Mucosa of gallbladder (tissue), 1 donor: ENCODE measurements at regions not wholly inside any gene's neighbourhood (a gene's known extent, or its start where the extent isn't known, plus 50 kb on each side); places are given as distances from the start of the nearest gene placed in this dataset.

ENCODE experiments used
- DNase-seq: peaks from one replicate; pipeline ENCODE4 v3.0.0-alpha.2; 2020; ENCODE audit warnings: low spot score
- donor health status: DM: no; HTN: no; CAD: no.

DNA sequence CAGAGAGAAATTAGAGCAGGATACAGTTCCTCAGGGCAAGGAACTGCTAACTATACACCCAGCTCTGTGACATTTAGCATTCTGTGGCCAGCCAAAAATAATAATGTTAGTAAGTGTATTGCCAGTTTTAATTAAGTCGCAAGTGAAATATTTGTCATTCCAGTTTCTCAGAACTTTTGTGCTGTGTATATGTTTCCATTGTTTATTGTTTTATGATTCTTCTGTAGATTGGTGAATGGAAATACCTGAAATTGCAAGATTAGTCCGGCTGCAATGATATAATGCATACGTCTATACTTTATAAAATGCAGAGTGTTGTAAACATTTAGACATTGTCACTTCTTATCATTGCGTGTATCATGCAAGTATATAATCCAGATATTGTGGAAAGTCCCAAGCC, 351.3 kb upstream of the GRM7 start:
- no peak for DNase-seq

DNA sequence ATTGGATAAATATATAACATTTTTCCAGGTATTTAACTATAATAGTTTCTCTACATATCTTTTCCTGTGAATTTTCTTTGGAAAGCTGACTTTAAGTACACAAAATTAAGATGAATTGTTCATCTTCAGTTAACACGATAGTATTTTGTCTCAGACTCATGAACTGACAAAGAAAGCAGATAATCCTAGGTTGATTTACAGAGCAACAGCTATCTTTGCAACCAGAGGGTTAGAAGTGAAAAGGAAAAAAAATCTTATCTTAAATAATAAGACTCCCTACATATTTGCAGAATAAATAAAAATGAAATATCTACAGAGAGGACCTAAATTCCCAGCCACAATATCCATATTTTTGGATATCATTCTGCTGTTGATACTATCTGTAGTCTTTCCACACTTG, 350.2 kb upstream of the GRM7 start:
- DNase-seq = no peak

DNA sequence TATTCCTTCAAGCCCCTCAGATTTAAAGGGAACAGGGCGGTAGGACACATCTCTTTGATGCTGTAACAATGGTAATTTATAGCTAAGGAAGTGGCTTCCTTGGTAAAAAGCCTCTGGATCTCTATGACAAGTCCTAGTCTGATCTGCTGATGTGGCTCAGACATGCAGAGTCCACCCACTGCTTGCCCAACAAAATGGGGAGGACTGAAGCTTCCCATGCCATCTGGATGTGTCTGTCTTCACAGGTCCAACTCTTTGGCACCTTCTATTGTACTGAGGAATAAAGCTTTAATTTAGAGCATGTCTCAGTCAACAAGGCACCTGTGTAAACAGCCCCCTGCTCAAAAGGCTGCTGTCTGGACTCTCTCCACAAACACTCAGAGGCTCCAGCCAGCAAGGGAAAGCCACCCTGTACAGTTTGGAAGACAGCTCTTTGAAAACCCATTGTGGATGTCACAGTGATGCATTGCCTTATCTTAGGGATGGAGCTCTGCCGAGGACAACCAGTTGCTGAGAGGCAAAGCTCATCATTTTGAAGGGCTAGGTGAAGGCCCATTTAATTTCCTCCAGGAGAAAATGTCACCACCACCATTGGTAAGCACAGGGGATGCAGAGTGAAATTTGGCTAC, 348.6 kb upstream of the GRM7 start:
- DNase-seq = no peak

DNA sequence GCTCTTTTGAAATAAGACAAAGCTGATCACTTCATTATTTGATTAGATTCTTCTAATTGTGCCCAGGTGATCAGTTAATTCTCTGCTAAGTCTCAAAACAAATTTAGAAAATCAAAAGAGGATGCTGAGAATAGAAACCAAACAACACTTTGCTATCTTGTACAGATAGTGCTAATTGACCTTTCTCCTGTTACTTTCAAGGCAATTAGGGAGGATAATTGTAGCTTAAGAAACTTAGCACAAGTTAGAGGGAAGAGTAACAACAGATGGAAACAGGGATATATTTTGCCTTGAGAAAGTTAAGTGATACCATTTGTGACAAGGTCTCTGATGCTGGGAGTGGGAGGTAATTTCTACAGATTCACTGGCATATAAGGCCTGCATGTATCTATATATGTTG, 344.8 kb upstream of the GRM7 start:
- no peak for DNase-seq

DNA sequence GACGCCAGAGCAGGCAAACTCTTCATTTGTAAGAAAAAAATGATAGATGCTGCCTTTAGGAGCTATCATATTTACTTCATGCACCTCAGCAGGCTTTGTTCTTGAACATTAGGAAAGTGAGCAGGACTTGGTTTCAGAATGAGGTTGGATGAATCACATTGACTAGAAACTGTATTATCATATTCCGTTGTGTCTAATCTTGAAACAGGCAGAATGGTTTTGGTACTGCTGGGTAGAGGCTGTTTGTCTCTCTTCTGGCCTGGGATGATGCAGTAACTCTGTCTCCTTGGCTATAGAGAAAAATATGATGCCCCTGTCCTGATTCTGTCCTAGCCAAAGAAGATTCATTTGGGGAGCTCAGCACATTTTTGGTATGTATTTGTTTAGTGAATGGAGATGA, 344.2 kb upstream of the GRM7 start:
- DNase-seq = no peak

DNA sequence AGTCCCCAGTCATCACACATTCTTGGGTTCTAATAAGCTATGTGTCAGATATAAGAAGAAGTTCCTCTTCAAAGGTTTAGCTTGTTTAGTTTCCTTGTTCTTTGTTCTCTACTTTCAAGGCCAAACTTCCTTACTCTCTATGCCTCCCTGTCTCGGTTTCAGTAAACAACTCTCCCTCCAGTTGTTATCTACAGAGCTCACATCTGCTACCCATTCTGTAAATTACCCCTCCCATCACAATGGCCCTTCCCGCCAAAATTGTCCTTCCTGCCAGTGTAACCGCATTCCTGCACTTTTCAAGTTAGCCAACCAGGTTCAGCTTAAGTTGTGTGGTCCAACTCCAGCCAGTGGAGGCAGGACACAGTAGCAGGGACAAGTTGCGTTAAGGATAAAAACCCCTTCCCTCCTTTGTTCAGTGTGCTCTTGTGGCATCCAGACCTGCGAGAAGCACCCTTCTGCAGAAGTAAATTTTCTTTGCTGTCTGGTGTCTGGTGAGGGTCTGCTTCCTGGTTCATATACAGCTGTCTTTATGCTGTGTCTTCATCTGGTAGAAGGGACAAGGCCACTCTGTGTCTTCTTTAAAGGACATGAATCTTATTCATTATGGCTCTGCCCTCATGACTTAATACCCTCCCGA, 342.1 kb upstream of the GRM7 start:
- DNase-seq = no peak

DNA sequence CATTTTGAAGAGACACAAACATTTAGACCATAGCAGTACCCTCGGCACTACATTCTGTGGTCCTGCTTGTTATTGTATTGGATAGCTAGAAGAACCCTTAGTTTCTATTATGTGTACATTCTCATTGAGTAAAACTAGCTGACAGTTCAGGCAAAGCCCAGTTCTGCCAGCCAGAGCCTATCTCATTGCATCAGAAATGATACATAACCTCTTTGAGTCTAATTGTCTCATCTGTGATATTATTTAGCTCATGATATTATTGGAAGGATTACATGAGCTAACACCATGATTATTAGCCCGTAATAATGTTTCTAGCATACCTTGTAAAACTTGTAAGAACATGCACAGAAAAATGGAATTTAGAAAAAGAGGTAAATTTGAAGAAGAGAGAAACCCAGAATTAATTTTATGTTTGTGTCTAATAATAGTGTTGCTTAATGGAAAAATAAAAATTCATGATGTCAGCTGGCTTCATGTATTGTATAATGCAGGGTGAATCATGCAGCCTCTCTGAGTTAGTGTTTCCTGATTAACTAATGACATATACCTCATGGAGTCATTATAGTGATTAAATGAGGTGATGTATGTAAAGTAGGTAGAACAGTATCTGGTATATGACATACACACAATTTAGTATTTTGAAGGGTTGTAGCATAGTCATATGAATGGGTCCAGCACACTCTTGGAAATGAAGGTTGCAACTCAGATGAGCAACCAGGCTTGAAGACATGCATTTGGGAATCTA, 339.4 kb upstream of the GRM7 start:
- DNase-seq = no peak

DNA sequence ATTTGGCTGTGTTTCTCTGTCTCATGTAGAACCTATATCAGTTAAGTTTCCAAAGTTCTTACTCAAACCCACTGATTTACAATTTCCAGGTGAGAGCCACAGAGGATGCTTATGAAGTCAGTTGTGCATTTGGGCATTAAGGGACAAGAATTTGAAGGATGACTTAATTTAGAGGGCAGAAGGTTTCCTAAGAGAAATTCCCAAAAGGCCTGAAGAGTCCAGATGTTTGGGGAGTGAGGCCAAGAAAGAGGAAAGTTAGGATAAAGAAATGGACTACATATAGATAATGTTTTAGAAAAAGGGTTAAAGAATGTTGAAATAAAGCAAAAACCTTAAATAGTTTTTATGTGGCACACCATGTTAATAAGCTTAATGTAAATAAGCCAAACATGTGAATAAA, 338.7 kb upstream of the GRM7 start:
- DNase-seq = no peak

DNA sequence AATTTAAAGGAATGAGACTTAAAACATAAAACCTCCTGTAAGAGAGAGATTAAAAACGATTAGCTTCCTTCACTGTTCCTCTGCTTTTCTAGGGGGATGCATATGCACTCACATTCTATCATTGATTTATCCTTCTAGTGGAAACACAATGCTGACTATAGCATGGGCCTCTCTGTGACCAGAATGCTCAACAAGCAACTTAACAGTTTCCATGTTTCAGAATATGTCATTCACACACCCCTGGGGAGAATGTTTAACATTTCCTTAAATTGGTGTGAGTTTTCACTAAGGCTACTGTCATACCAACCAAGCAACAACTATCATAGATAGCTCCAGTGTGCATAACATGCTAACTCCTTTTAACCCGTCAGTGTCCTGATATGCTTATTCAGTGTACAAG, 337.9 kb upstream of the GRM7 start:
- DNase-seq = no peak

DNA sequence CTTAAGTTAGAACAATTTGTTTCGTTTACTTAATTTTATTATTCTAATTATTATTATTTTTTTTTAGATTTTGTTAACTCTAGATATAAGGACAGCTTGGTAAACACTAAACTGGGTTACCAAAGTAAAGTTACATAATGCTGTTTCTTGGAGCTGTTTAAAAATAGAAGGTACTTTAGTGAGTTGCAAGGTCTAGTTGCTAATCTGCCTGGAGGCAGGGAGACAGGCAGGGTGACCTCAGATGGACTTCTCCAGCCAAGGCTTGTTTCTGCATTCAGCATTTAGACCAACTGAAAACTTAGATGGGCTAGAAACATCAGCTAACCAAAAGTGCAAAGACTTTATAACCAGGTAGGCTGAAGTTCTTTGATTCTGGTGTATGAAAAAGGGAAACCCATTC, 336.4 kb upstream of the GRM7 start:
- DNase-seq = no peak

DNA sequence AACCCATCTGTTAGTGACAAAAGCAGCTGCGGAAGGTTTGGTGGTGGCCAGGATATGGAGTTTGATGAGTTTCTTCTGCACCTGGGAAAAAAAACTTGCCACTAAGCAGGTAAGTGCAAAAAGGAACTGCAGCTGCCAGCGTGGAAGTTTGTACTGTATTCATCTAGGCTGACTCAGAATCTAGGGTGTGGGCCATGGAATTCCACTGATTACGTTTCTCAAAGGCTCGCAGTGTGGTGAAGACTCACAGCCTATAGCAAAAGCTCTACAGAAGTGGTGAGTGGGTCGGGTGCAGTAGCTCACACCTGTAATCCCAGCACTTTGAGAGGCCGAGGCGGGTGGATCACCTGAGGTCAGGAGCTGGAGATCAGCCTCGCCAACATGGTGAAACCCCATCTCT, 334.6 kb upstream of the GRM7 start:
- DNase-seq = no peak

DNA sequence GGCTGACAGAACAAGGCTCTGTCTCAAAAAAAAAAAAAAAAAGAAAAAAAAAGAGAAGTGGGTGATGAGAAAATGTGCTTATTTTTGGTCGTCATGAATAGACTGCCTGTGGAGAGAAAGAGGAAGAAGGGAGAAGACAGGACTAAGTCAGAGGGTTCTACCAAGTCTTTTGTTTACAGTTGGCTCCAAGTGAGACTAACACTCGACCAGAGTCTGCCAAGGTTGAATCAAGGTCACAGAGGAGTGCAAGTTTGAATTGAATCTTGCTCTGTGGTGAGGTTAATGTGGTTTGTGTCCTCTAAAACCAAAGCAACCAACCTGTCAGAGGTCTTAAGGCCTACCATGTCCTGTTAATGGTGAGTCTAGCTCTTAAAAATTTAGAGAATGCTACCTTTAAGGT, 334.1 kb upstream of the GRM7 start:
- no peak for DNase-seq

DNA sequence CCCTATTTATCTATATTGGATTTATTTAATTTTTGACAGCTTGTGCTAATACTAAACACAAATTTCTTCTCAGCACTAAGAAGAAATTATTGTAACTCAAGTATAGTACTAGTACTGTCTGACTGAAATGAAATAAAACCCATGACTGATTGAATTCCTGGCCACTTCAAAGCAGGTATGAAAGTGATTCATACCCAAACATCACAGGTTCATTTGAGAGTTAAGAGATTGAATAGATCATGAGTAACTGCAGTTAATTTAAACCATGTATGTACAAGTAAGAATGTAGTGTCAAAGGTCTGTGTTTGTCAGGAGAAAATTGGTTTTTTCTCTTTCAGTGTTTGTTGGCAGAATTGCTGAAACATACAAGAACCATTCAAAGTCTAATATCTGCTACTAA, 332.0 kb upstream of the GRM7 start:
- no peak for DNase-seq

DNA sequence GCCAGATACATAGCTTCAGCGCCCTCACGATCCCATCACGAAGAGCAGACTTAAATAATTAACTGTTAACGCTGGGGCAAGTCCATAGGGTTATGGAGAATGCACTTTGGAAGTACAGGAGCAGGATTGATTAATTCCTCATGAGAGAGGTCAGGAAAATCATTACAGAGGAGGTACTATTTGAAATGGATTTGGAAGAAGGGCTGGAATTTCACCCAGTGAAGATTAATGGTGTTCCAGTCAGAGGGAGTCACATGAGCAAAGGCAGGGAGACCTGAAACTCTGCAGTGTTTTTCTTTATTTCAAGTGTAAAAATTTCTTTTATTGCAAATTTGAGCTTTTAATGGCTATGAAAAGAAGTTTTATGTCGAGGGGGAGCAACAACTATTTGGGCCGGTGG, 329.8 kb upstream of the GRM7 start:
- DNase-seq = no peak

DNA sequence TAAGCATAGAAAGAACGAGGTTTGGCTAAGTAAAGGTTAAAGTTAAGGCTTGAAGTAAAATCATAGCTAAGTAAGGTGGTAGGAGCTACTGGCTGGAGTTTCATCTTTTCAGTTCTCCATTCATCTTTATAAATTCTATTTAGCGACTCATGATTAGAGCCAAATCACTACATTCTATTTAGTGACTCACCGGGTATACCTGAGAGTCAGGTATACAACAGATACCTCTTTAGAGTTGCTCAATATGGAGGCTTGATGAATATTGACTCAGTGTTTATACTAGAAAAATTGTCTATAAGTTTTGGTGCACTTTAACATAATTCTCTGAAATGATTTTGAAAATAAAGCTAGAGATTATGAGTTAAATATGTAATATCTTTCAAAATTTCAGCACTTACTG, 328.8 kb upstream of the GRM7 start:
- no peak for DNase-seq

DNA sequence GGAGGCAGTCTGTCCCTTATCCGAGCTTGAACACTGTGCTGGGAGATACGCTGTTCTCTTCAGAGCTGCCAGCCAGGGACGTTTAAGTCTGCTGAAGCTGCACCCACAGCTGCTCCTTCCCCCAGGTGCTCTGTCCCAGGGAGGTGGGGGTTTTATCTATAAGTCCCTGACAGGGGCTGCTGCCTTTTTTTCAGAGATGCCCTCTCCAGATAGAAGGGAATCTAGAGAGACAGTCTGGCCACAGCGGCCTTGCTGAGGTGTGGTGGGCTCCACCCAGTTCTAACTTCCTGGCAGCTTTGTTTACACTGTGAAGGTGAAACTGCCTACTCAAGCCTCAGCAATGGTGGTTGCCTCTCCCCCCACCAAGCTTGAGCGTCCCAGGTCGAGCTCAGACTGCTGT, 319.9 kb upstream of the GRM7 start:
- DNase-seq = no peak

DNA sequence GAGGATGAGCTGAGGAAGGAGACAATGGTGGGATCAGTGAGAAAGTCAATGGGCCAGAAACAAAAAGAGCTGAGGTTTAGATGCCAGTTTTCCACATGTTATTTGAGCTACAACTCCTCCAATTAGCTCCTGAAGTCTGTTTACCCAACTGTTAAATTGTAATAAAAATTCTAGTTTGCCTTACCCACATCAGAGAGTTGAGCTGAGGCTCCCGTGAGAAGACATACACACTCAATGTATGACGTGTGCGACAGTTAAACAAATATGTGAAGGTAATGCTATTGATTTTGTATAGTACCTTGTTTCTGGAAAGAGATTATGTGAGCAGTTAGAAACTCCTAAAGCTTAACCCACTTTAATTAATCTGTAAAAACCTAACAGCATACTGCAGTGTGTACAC, 318.1 kb upstream of the GRM7 start:
- DNase-seq = no peak

DNA sequence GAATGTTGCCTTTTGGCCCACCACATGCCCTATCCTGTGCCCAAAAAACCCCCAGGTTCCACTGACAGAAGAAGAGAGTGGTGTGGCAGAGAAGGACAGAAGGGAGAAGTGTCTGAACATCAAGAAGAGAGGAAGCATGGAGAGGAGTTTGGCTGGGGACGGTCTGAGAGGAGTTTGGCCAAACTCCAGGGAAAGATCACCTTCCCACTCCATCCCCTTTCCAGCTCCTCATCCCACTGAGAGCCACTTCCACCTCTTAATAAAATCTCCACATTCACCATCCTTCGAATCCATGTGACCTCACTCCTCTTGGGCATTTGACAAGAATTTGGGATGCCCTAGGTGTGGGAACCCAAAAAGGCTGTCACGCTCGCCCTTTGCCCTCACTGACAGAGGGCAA, 311.6 kb upstream of the GRM7 start:
- DNase-seq = no peak

DNA sequence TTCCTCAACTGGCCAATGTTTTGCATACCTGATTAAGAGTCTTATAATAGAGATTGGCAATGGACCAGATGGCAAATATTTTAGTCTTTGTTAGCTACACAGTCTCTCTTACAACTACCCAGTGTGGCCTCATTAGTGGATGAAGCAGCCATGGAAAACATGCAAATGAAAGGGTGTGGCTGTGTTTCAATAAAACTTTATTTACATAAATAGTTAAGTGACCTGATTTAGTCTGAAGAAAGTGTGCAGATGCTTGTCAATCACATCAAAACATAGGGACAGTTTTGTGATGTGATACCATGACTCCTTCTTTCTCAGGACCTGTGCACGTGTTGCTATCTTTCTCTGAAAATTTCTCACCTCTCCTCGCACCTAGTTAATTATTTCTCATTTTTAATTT, 309.8 kb upstream of the GRM7 start:
- no peak for DNase-seq

DNA sequence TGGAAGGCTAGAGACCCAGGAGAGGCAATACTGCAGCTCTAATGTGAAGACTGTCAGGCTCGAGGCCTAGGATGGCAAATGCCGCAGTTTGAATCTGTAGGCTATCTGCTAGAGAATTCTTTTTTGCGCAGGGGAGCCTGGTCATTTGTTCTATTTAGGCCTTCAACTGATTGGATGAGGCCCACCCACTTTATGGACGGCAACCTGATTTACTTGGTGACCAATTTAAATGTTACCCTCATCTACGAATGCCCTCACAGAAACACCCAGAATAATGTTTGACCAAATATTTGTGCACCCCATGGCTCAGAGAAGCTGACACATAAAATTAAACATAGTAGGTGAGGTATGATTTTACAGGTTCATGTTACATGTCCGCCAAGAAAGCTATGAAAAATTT, 300.7 kb upstream of the GRM7 start:
- no peak for DNase-seq

DNA sequence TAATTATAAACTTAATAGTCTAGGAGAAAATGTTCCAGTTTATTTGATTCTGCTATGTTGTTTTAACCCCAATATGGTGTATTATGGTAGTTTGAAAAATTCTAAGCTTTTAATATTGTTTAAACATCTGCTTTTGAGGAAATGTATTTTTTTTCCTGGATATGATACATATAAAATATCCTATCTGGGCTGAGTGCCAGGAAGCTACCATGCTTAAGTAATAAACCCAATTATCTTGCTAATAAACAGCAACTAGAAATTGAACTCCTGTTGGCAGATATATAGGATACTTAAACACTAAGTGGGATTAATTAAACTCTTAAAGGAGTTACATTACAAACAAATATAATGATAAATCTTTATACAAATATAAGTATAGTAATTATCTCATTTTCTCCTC, 293.7 kb upstream of the GRM7 start:
- no peak for DNase-seq

DNA sequence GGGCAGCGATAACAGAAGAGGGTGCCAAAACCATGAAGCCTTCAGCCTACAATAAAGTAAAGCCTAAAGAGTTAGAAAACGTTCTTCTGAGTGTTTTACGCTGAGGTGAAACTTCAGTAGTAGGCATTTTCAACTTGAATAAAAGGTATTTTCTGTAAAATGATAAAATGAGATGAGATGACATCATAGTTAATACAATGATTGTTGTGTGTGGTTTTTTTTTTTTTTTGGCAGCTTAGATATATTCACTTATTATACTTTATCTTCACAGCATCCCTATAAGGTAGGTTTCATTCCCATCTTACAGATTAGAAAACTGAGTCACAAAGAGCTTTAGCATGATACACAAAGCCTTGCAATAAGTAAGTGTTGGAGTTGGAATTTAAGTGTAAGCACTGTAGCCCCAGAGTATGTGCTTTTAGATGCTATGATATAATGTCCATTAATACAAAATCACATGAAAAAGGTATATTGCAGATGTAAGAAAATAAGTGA, 291.9 kb upstream of the GRM7 start:
- DNase-seq = no peak

DNA sequence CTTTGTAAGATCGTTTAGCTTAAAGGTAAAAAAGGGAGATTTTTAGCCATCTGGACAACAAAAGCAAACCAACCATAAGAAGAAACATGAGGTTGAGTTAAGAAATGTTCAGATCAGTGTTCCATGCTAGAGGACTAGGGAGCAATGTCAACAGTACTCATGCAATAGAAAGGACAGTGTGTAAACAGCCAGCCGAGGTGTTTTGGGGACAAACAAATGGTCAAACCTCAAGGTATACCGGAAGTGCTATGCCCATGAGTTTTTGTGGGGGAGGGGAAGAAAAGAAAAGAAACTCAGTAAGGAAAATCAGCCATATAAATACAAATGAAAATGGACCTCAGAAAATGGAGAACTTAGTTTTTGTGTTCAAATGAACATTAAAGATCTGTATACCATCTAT, 289.5 kb upstream of the GRM7 start:
- DNase-seq = no peak
